ENCODE measurements at regions not wholly inside any gene's neighbourhood (a gene's known extent, or its start where the extent isn't known, plus 50 kb on each side); places are given as distances from the start of the nearest gene placed in this dataset.

DNA sequence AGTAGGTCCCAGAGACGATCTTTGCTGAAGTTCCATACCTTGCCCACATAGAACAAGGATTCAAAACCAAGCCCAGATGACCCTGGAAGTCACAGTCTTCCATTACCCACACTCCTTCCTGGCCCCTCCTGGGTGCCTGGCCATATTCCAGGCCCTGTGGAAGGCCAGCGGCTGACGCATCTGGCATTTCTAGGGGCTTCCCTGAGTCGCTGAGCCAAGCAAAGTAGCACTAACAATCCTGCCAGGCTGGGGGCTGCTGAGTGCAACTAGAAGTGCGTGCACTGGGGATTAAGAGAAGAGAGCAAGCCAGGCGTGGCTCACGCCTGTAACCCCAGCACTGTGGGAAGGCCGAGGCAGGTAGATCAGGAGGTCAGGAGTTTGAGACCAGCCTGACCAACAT lies 175.2 kb upstream of the CPEB2 start:
- Histone ChIP-seq H3K27ac (ENCODE audit: extremely low read depth, low read depth, low read length) (no peak overlapping the region), H3K9me3 (ENCODE audit: control insufficient read depth, insufficient read depth, low read depth, low read length) (no peaks in the 10 kb centered on the region), H3K4me3 (ENCODE audit: low read depth, low read length) (no peak overlapping the region), H3K4me1 (ENCODE audit: control insufficient read depth, insufficient read depth, low read length) (no peaks in the 10 kb centered on the region), H3K36me3 (ENCODE audit: control insufficient read depth in 2 of 2, insufficient read depth in 1 of 2, low read length in 2 of 2) (no peaks in the 10 kb centered on the region)
- TF ChIP-seq OSR2 (tag by site-specific recombination; IDR thresholded peaks at IDR 0.05) (no peak), ZIC2 (tag by site-specific recombination; IDR thresholded peaks at IDR 0.05) (no peak), ZNF341 (tag by site-specific recombination; IDR thresholded peaks at IDR 0.05; ENCODE audit: low read depth) (no peak), ZNF792 (tag by site-specific recombination; IDR thresholded peaks at IDR 0.05) (no peak), ZNF623 (tag by site-specific recombination; IDR thresholded peaks at IDR 0.05) (no peak), KLF1 (tag by site-specific recombination; IDR thresholded peaks at IDR 0.05) (no peak), ZNF350 (tag by site-specific recombination; IDR thresholded peaks at IDR 0.05) (no peak), SP2 (tag by site-specific recombination; IDR thresholded peaks at IDR 0.05) (no peak), ZBTB1 (tag by site-specific recombination; IDR thresholded peaks at IDR 0.05) (no peak), BCL11B (tag by site-specific recombination; IDR thresholded peaks at IDR 0.05; ENCODE audit: low read depth) (no peak), ZNF544 (tag by site-specific recombination; IDR thresholded peaks at IDR 0.05) (no peak), ZNF660 (tag by site-specific recombination; IDR thresholded peaks at IDR 0.05) (no peak), PRDM1 (tag by site-specific recombination; IDR thresholded peaks at IDR 0.05) (no peak), GFI1B (tag by site-specific recombination; IDR thresholded peaks at IDR 0.05) (no peak), ZNF132 (tag by site-specific recombination; IDR thresholded peaks at IDR 0.05; ENCODE audit: borderline replicate concordance) (no peak)
- TF ChIP-seq, protein P1, sequence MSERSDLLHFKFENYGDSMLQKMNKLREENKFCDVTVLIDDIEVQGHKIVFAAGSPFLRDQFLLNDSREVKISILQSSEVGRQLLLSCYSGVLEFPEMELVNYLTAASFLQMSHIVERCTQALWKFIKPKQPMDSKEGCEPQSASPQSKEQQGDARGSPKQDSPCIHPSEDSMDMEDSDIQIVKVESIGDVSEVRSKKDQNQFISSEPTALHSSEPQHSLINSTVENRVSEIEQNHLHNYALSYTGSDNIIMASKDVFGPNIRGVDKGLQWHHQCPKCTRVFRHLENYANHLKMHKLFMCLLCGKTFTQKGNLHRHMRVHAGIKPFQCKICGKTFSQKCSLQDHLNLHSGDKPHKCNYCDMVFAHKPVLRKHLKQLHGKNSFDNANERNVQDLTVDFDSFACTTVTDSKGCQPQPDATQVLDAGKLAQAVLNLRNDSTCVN (tag by site-specific recombination; optimal IDR thresholded peaks at IDR 0.05), result no peak
- TF ChIP-seq, protein P2, sequence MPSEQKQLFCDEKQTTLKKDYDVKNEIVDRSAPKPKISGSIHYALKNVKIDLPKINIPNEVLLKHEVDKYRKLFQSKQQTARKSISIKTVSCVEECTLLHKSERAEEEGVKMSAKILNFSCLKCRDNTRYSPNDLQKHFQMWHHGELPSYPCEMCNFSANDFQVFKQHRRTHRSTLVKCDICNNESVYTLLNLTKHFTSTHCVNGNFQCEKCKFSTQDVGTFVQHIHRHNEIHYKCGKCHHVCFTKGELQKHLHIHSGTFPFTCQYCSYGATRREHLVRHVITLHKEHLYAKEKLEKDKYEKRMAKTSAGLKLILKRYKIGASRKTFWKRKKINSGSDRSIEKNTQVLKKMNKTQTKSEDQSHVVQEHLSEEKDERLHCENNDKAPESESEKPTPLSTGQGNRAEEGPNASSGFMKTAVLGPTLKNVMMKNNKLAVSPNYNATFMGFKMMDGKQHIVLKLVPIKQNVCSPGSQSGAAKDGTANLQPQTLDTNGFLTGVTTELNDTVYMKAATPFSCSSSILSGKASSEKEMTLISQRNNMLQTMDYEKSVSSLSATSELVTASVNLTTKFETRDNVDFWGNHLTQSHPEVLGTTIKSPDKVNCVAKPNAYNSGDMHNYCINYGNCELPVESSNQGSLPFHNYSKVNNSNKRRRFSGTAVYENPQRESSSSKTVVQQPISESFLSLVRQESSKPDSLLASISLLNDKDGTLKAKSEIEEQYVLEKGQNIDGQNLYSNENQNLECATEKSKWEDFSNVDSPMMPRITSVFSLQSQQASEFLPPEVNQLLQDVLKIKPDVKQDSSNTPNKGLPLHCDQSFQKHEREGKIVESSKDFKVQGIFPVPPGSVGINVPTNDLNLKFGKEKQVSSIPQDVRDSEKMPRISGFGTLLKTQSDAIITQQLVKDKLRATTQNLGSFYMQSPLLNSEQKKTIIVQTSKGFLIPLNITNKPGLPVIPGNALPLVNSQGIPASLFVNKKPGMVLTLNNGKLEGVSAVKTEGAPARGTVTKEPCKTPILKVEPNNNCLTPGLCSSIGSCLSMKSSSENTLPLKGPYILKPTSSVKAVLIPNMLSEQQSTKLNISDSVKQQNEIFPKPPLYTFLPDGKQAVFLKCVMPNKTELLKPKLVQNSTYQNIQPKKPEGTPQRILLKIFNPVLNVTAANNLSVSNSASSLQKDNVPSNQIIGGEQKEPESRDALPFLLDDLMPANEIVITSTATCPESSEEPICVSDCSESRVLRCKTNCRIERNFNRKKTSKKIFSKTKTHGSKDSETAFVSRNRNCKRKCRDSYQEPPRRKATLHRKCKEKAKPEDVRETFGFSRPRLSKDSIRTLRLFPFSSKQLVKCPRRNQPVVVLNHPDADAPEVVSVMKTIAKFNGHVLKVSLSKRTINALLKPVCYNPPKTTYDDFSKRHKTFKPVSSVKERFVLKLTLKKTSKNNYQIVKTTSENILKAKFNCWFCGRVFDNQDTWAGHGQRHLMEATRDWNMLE (tag by site-specific recombination; conservative IDR thresholded peaks at IDR 0.05; ENCODE audit: low read depth), result no peak
- TF ChIP-seq, protein P3, sequence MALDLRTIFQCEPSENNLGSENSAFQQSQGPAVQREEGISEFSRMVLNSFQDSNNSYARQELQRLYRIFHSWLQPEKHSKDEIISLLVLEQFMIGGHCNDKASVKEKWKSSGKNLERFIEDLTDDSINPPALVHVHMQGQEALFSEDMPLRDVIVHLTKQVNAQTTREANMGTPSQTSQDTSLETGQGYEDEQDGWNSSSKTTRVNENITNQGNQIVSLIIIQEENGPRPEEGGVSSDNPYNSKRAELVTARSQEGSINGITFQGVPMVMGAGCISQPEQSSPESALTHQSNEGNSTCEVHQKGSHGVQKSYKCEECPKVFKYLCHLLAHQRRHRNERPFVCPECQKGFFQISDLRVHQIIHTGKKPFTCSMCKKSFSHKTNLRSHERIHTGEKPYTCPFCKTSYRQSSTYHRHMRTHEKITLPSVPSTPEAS (tag by site-specific recombination; IDR thresholded peaks at IDR 0.05), result no peak
- TF ChIP-seq, protein P4, sequence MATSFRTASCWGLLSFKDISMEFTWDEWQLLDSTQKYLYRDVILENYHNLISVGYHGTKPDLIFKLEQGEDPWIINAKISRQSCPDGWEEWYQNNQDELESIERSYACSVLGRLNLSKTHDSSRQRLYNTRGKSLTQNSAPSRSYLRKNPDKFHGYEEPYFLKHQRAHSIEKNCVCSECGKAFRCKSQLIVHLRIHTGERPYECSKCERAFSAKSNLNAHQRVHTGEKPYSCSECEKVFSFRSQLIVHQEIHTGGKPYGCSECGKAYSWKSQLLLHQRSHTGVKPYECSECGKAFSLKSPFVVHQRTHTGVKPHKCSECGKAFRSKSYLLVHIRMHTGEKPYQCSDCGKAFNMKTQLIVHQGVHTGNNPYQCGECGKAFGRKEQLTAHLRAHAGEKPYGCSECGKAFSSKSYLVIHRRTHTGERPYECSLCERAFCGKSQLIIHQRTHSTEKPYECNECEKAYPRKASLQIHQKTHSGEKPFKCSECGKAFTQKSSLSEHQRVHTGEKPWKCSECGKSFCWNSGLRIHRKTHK (tag by site-specific recombination; IDR thresholded peaks at IDR 0.05), result no peak
- ChIA-PET POLR2A (no interaction called here), CTCF (no interaction called here)

Data from HEK293 (cell line).